ENCODE measurements at regions not wholly inside any gene's neighbourhood (a gene's known extent, or its start where the extent isn't known, plus 50 kb on each side); places are given as distances from the start of the nearest gene placed in this dataset.
"Not testable (repeated sequence)": the region's sequence is repeated elsewhere in the genome, so short reads cannot be mapped to it uniquely, and the experiment has no call there.

DNA sequence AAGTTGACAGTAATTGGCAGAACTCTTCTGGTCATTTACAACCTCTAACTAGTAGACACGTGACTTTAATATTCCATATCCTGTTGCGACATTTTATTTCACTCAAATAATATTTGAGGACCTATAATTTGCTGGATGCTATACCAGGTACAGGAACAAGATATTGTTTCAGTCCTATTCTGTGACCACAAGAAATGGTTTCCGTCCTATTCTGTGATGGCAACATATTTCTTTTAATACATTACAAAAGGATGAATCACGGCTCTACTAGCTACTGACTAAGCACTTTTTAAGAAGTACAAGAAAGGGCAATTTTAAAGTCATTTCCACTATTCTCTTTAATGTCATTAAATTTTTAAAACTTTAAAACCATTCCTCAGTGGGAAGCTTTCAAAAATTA is 400.2 kb downstream of the CNTN3 start:
- Histone ChIP-seq H3K4me1 (ENCODE audit: control insufficient read depth in 1 of 2, insufficient read depth in 2 of 2, low read length in 2 of 2) (no peaks in the 10 kb centered on the region), H3K27ac (ENCODE audit: low read depth, low read length) (no peak overlapping the region), H2BK12ac (ENCODE audit: low read length) (no peak overlapping the region), H4K12ac (ENCODE audit: low read depth, low read length) (no peak overlapping the region), H3K18ac (ENCODE audit: low read length) (no peak overlapping the region), H2AK5ac (ENCODE audit: low read length) (no peak overlapping the region), H4K8ac (ENCODE audit: low read depth, low read length) (no peak overlapping the region), H3K9me3 (ENCODE audit: insufficient read depth, low read depth, low read length) (no peaks in the 10 kb centered on the region), H3K79me1 (ENCODE audit: low read length) (no peaks in the 10 kb centered on the region), H3K4me2 (ENCODE audit: low read length) (no peak overlapping the region), H4K91ac (ENCODE audit: low read depth, low read length) (no peak overlapping the region), H3K23ac (ENCODE audit: low read length) (no peak overlapping the region), H3K27me3 (ENCODE audit: insufficient read depth, low read length) (no peaks in the 10 kb centered on the region), H3K4me3 (ENCODE audit: low read depth, low read length) (no peak overlapping the region), H2BK120ac (ENCODE audit: insufficient read depth, low read length, poor library complexity) (no peak overlapping the region), H3K9ac (ENCODE audit: low read length) (no peak overlapping the region), H3K36me3 (ENCODE audit: control insufficient read depth in 1 of 2, insufficient read depth in 2 of 2, low read length in 2 of 2) (no peaks in the 10 kb centered on the region), H3K4ac (ENCODE audit: low read depth, low read length) (no peak overlapping the region), H2BK5ac (ENCODE audit: low read depth, low read length, poor library complexity) (no peak overlapping the region), H3K14ac (ENCODE audit: low read length) (no peak overlapping the region), H2AFZ (ENCODE audit: insufficient read depth, low read length, poor library complexity) (no peak overlapping the region), H3K79me2 (ENCODE audit: control insufficient read depth, insufficient read depth, low read length, poor library complexity) (no peaks in the 10 kb centered on the region)
- DNase-seq, result no peak
- WGBS (ENCODE audit: extremely low coverage, insufficient coverage, insufficient read length), result no CpG with 5 or more reads among the region's 4 CpGs

DNA sequence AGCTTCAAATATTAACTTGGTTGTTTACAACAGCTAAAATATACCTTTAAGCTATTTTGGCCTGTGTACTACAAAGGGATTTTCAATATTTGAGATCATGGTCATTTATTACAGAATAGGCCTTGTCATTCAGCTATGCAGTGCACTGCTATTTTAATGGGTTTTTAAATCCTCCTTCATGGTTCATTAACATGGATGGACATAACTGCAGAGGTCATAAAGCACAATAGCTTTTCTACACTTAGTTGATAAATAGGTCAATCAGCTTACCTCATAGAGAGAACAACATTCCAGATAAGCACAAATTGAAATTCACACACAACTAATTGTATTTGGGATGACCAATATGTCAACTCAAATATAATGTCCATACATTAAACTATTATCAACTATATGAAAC is 403.7 kb downstream of the CNTN3 start:
- Histone ChIP-seq H4K91ac (ENCODE audit: low read depth, low read length) (no peak overlapping the region), H2AK5ac (ENCODE audit: low read length) (no peak overlapping the region), H3K36me3 (ENCODE audit: control insufficient read depth in 1 of 2, insufficient read depth in 2 of 2, low read length in 2 of 2) (no peaks in the 10 kb centered on the region), H4K8ac (ENCODE audit: low read depth, low read length) (no peak overlapping the region), H3K4me3 (ENCODE audit: low read depth, low read length) (no peak overlapping the region), H2BK5ac (ENCODE audit: low read depth, low read length, poor library complexity) (no peak overlapping the region), H3K79me2 (ENCODE audit: control insufficient read depth, insufficient read depth, low read length, poor library complexity) (no peaks in the 10 kb centered on the region), H3K9me3 (ENCODE audit: insufficient read depth, low read depth, low read length) (no peaks in the 10 kb centered on the region), H2AFZ (ENCODE audit: insufficient read depth, low read length, poor library complexity) (no peak overlapping the region), H3K27me3 (ENCODE audit: insufficient read depth, low read length) (no peaks in the 10 kb centered on the region), H3K23ac (ENCODE audit: low read length) (no peak overlapping the region), H3K4me2 (ENCODE audit: low read length) (no peak overlapping the region), H4K12ac (ENCODE audit: low read depth, low read length) (no peak overlapping the region), H3K14ac (ENCODE audit: low read length) (no peak overlapping the region), H3K4ac (ENCODE audit: low read depth, low read length) (no peak overlapping the region), H3K9ac (ENCODE audit: low read length) (no peak overlapping the region), H3K27ac (ENCODE audit: low read depth, low read length) (no peak overlapping the region), H3K4me1 (ENCODE audit: control insufficient read depth in 1 of 2, insufficient read depth in 2 of 2, low read length in 2 of 2) (no peaks in the 10 kb centered on the region), H2BK120ac (ENCODE audit: insufficient read depth, low read length, poor library complexity) (no peak overlapping the region), H3K18ac (ENCODE audit: low read length) (no peak overlapping the region), H2BK12ac (ENCODE audit: low read length) (no peak overlapping the region), H3K79me1 (ENCODE audit: low read length) (no peaks in the 10 kb centered on the region)
- no peak for DNase-seq

DNA sequence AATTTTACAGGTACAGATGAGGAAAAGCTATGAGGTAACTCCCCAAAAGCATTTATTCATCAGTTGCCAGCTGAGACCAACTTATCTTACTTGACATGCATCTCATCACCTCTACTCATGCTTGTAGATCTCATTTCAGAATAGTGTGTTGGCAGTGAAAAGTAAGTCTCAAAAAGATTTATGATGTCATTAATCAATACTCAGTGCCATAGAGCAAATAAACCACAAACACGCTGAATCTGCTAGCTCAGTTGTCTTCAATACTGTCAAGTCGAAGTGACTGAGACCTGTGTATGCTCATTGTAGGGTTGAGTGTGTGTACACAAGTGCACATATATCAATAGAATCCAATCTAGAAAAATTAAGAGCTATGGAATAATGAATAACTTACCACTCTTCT is 413.5 kb downstream of the CNTN3 start:
- Histone ChIP-seq H3K79me1 (ENCODE audit: low read length) (no peaks in the 10 kb centered on the region), H2BK12ac (ENCODE audit: low read length) (no peak overlapping the region), H2BK5ac (ENCODE audit: low read depth, low read length, poor library complexity) (no peak overlapping the region), H4K91ac (ENCODE audit: low read depth, low read length) (no peak overlapping the region), H3K4me1 (ENCODE audit: control insufficient read depth in 1 of 2, insufficient read depth in 2 of 2, low read length in 2 of 2) (no peaks in the 10 kb centered on the region), H3K14ac (ENCODE audit: low read length) (no peak overlapping the region), H4K8ac (ENCODE audit: low read depth, low read length) (no peak overlapping the region), H3K4me2 (ENCODE audit: low read length) (no peak overlapping the region), H3K23ac (ENCODE audit: low read length) (no peak overlapping the region), H3K27me3 (ENCODE audit: insufficient read depth, low read length) (no peaks in the 10 kb centered on the region), H3K27ac (ENCODE audit: low read depth, low read length) (no peak overlapping the region), H2AK5ac (ENCODE audit: low read length) (no peak overlapping the region), H3K79me2 (ENCODE audit: control insufficient read depth, insufficient read depth, low read length, poor library complexity) (no peaks in the 10 kb centered on the region), H3K36me3 (ENCODE audit: control insufficient read depth in 1 of 2, insufficient read depth in 2 of 2, low read length in 2 of 2) (no peaks in the 10 kb centered on the region), H3K4ac (ENCODE audit: low read depth, low read length) (no peak overlapping the region), H3K4me3 (ENCODE audit: low read depth, low read length) (no peak overlapping the region), H2BK120ac (ENCODE audit: insufficient read depth, low read length, poor library complexity) (no peak overlapping the region), H3K9ac (ENCODE audit: low read length) (no peak overlapping the region), H3K9me3 (ENCODE audit: insufficient read depth, low read depth, low read length) (peaks cover 4% of the 10 kb centered on the region), H2AFZ (ENCODE audit: insufficient read depth, low read length, poor library complexity) (no peak overlapping the region), H4K12ac (ENCODE audit: low read depth, low read length) (no peak overlapping the region), H3K18ac (ENCODE audit: low read length) (no peak overlapping the region)
- no peak for DNase-seq
- WGBS (ENCODE audit: extremely low coverage, insufficient coverage, insufficient read length), result no CpG with 5 or more reads among the region's 2 CpGs

DNA sequence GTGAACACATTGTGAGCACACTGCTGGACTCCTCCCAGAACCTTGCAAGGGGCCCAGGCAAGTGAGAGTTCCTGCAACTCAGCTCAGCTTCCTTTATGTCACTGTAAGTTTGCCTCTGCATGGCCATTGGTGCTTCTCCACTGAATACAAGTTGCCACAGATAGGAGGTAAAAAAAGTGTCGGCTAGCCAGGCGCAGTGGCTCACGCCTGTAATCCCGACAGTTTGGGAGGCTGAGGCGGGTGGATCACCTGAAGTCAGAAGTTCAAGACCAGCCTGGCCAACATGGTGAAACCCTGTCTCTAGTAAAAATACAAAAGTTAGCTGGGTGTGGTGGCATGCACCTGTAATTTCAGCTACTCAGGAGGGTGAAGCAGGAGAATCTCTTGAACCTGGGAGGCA is 435.8 kb downstream of the CNTN3 start:
- WGBS (ENCODE audit: extremely low coverage, insufficient coverage, insufficient read length), result no CpG with 5 or more reads among the region's 5 CpGs
- H3K4ac ChIP-seq (ENCODE audit: low read depth, low read length); H3K9me3 ChIP-seq (ENCODE audit: insufficient read depth, low read depth, low read length); H3K79me1 ChIP-seq (ENCODE audit: low read length); H3K18ac ChIP-seq (ENCODE audit: low read length); H2BK5ac ChIP-seq (ENCODE audit: low read depth, low read length, poor library complexity); H3K27me3 ChIP-seq (ENCODE audit: insufficient read depth, low read length); H3K14ac ChIP-seq (ENCODE audit: low read length); H3K23ac ChIP-seq (ENCODE audit: low read length); H2BK12ac ChIP-seq (ENCODE audit: low read length); H3K36me3 ChIP-seq (ENCODE audit: control insufficient read depth in 1 of 2, insufficient read depth in 2 of 2, low read length in 2 of 2); H2AFZ ChIP-seq (ENCODE audit: insufficient read depth, low read length, poor library complexity); H2AK5ac ChIP-seq (ENCODE audit: low read length); H4K12ac ChIP-seq (ENCODE audit: low read depth, low read length); H4K8ac ChIP-seq (ENCODE audit: low read depth, low read length); H3K4me2 ChIP-seq (ENCODE audit: low read length); H3K79me2 ChIP-seq (ENCODE audit: control insufficient read depth, insufficient read depth, low read length, poor library complexity); H2BK120ac ChIP-seq (ENCODE audit: insufficient read depth, low read length, poor library complexity); H3K9ac ChIP-seq (ENCODE audit: low read length); H3K27ac ChIP-seq (ENCODE audit: low read depth, low read length); DNase-seq; H3K4me3 ChIP-seq (ENCODE audit: low read depth, low read length); H4K91ac ChIP-seq (ENCODE audit: low read depth, low read length); H3K4me1 ChIP-seq (ENCODE audit: control insufficient read depth in 1 of 2, insufficient read depth in 2 of 2, low read length in 2 of 2): not testable (repeated sequence)

DNA sequence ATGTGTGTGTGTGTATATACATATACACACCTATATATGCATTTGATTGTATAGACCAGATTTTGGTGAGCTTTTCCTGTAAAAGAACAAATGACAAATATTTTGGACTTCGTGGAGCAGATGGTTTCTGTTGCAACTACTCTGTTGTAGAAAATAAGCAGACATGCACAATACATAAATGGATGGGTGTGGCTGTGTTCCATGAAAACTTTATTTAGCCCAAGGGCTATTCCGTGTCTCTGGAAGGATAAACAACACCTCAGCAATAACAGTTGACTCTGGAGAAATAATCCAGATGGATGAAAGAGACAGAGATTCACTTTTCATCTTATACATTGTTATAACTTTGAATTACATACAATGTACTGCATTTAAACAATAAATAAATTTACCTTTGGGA is 441.4 kb downstream of the CNTN3 start:
- Histone ChIP-seq H3K4me2 (ENCODE audit: low read length) (no peak overlapping the region), H2AK5ac (ENCODE audit: low read length) (no peak overlapping the region), H3K79me1 (ENCODE audit: low read length) (no peaks in the 10 kb centered on the region), H2BK12ac (ENCODE audit: low read length) (no peak overlapping the region), H4K91ac (ENCODE audit: low read depth, low read length) (no peak overlapping the region), H3K23ac (ENCODE audit: low read length) (no peak overlapping the region), H2BK5ac (ENCODE audit: low read depth, low read length, poor library complexity) (no peak overlapping the region), H4K8ac (ENCODE audit: low read depth, low read length) (no peak overlapping the region), H4K12ac (ENCODE audit: low read depth, low read length) (no peak overlapping the region), H3K14ac (ENCODE audit: low read length) (no peak overlapping the region), H3K27ac (ENCODE audit: low read depth, low read length) (no peak overlapping the region), H2BK120ac (ENCODE audit: insufficient read depth, low read length, poor library complexity) (no peak overlapping the region), H3K36me3 (ENCODE audit: control insufficient read depth in 1 of 2, insufficient read depth in 2 of 2, low read length in 2 of 2) (no peaks in the 10 kb centered on the region), H2AFZ (ENCODE audit: insufficient read depth, low read length, poor library complexity) (no peak overlapping the region), H3K18ac (ENCODE audit: low read length) (no peak overlapping the region), H3K4me3 (ENCODE audit: low read depth, low read length) (no peak overlapping the region), H3K9ac (ENCODE audit: low read length) (no peak overlapping the region), H3K9me3 (ENCODE audit: insufficient read depth, low read depth, low read length) (no peaks in the 10 kb centered on the region), H3K27me3 (ENCODE audit: insufficient read depth, low read length) (no peaks in the 10 kb centered on the region), H3K4me1 (ENCODE audit: control insufficient read depth in 1 of 2, insufficient read depth in 2 of 2, low read length in 2 of 2) (no peaks in the 10 kb centered on the region), H3K79me2 (ENCODE audit: control insufficient read depth, insufficient read depth, low read length, poor library complexity) (no peaks in the 10 kb centered on the region), H3K4ac (ENCODE audit: low read depth, low read length) (no peak overlapping the region)
- no CpG with 5 or more reads among the region's 2 CpGs for WGBS (ENCODE audit: extremely low coverage, insufficient coverage, insufficient read length)
- no peak for DNase-seq

All from trophoblast cell (in vitro differentiated cells and primary cell).